ENCODE measurements at regions not wholly inside any gene's neighbourhood (a gene's known extent, or its start where the extent isn't known, plus 50 kb on each side); places are given as distances from the start of the nearest gene placed in this dataset.

DNA sequence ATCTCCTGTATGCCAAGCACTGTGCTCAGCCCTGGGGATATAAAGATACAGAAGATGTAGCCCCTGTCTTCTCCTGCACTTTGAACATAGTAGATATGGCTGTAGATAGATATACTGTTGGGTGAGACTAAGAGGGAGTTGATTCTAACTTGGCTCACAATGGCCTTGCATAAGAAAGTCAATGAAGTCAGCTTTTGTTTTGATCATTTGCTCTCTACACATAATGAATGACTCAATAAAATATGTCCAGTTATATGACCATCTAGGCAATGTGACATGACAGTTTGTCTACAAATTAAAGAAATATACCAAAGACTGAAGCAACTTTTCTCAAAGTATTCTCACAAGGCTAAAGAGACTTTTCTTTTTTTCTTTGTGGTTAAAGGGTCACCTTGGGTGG, 147.6 kb upstream of the DIPK2B start:
- Histone ChIP-seq H4K91ac (ENCODE audit: insufficient read length, low read depth, low read length) (no peak overlapping the region), H3K27me3 (ENCODE audit: insufficient read depth, low read length) (no peaks in the 10 kb centered on the region), H4K8ac (replicated peaks; ENCODE audit: insufficient read length, low read depth, low read length) (no peak overlapping the region), H3K4me1 (ENCODE audit: insufficient read depth, low read length) (no peaks in the 10 kb centered on the region), H3K23ac (ENCODE audit: insufficient read length, low read depth, low read length) (no peak overlapping the region), H2AK5ac (ENCODE audit: insufficient read length, low read length) (no peak overlapping the region), H3K79me2 (ENCODE audit: insufficient read depth, low read length) (no peaks in the 10 kb centered on the region), H2BK120ac (ENCODE audit: low read depth, low read length, poor library complexity, severe bottlenecking) (no peak overlapping the region), H3K56ac (ENCODE audit: insufficient read length, low read depth, low read length) (no peak overlapping the region), H3K23me2 (ENCODE audit: insufficient read length, low read depth, low read length, poor library complexity, severe bottlenecking) (no peaks in the 10 kb centered on the region), H3K4ac (ENCODE audit: low read depth, low read length) (no peak overlapping the region), H3K27ac (ENCODE audit: insufficient read length, low read depth, low read length) (no peak overlapping the region), H3K9me3 (ENCODE audit: control insufficient read depth, low read depth, low read length) (peaks cover 12% of the 10 kb centered on the region), H4K5ac (ENCODE audit: insufficient read length, low read depth, low read length) (no peak overlapping the region), H3T11ph (ENCODE audit: low read length) (no peak overlapping the region), H4K20me1 (ENCODE audit: control insufficient read depth, insufficient read depth, insufficient read length) (no peaks in the 10 kb centered on the region), H3K14ac (ENCODE audit: insufficient read depth, low read length) (no peak overlapping the region), H3K4me2 (ENCODE audit: insufficient read depth, insufficient read length, low read length) (no peak overlapping the region), H2BK15ac (ENCODE audit: low read depth, low read length) (no peak overlapping the region), H2AFZ (ENCODE audit: low read length) (no peak overlapping the region), H3K18ac (ENCODE audit: insufficient read length, low read depth, low read length) (no peak overlapping the region), H3K9ac (ENCODE audit: extremely low read depth, insufficient read length, low read length) (no peak overlapping the region), H2BK12ac (ENCODE audit: insufficient read length, low read depth, low read length) (no peak overlapping the region), H2BK20ac (ENCODE audit: low read depth, low read length, poor library complexity, severe bottlenecking) (no peak overlapping the region), H3K79me1 (ENCODE audit: insufficient read depth, low read depth, low read length, poor library complexity, severe bottlenecking) (no peaks in the 10 kb centered on the region), H2BK5ac (ENCODE audit: insufficient read length, low read length) (no peak overlapping the region)
- no peak for DNase-seq
- Mint-ChIP-seq H3K9me3 (peaks cover 67 to 74% of the 10 kb centered on the region in 2 experiments), H3K27ac (no peak overlapping the region), H3K4me1 (no peaks in the 10 kb centered on the region; a peak in 1 of 4 replicates), H3K4me3 (no peak overlapping the region), H3K27me3 (ENCODE audit: low read depth) (no peaks in the 10 kb centered on the region), H3K36me3 (ENCODE audit: insufficient read depth in 1 of 3, low read depth in 3 of 3) (peaks cover 0 to 11% (median 11%) of the 10 kb centered on the region in 3 experiments)
- TF ChIP-seq, protein P1, sequence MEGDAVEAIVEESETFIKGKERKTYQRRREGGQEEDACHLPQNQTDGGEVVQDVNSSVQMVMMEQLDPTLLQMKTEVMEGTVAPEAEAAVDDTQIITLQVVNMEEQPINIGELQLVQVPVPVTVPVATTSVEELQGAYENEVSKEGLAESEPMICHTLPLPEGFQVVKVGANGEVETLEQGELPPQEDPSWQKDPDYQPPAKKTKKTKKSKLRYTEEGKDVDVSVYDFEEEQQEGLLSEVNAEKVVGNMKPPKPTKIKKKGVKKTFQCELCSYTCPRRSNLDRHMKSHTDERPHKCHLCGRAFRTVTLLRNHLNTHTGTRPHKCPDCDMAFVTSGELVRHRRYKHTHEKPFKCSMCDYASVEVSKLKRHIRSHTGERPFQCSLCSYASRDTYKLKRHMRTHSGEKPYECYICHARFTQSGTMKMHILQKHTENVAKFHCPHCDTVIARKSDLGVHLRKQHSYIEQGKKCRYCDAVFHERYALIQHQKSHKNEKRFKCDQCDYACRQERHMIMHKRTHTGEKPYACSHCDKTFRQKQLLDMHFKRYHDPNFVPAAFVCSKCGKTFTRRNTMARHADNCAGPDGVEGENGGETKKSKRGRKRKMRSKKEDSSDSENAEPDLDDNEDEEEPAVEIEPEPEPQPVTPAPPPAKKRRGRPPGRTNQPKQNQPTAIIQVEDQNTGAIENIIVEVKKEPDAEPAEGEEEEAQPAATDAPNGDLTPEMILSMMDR (conservative IDR thresholded peaks at IDR 0.05) = no peak
